Neural progenitor cell (in vitro differentiated cells): ENCODE measurements at regions not wholly inside any gene's neighbourhood (a gene's known extent, or its start where the extent isn't known, plus 50 kb on each side); places are given as distances from the start of the nearest gene placed in this dataset.

Experiments
- DNase-seq: peaks from one replicate; pipeline ENCODE4 v3.0.0-alpha.2; 2016; ENCODE audit warnings: low spot score
- H2AFZ ChIP-seq: fragments of 200-600 bp; sonication (generic); replicated peaks from 2 replicates; pipeline ENCODE4 v1.6.1; 2016; ENCODE audit warnings: antibody characterized with exemption
- H3F3A ChIP-seq: fragments of 200-600 bp; sonication (generic); 2 replicates; pipeline ENCODE4 v1.6.1; 2016; ENCODE audit warnings: antibody characterized with exemption, low read depth
- H3K27ac ChIP-seq: fragments of 200-600 bp; sonication (generic); 2 replicates; pipeline ENCODE4 v1.5.1; 2016; ENCODE audit warnings: mild to moderate bottlenecking
- H3K27me3 ChIP-seq: fragments of 200-600 bp; sonication (generic); 2 replicates; pipeline ENCODE4 v1.6.1; 2016; ENCODE audit warnings: mild to moderate bottlenecking, moderate library complexity
- H3K36me3 ChIP-seq: fragments of 200-600 bp; sonication (generic); 2 replicates; pipeline ENCODE4 v1.5.1; 2016
- H3K4me1 ChIP-seq: fragments of 200-600 bp; sonication (generic); 2 replicates; pipeline ENCODE4 v1.6.1; 2016; ENCODE audit warnings: mixed run types
- H3K4me2 ChIP-seq: fragments of 200-600 bp; sonication (generic); 2 replicates; pipeline ENCODE4 v1.6.1; 2016
- H3K4me3 ChIP-seq: fragments of 200-600 bp; sonication (generic); 2 replicates; pipeline ENCODE4 v1.5.1; 2016
- H3K79me2 ChIP-seq: fragments of 200-600 bp; sonication (generic); 2 replicates; pipeline ENCODE4 v1.6.1; 2016; ENCODE audit warnings: low read depth
- H3K9ac ChIP-seq: fragments of 200-600 bp; sonication (generic); 2 replicates; pipeline ENCODE4 v1.6.1; 2016
- H3K9me3 ChIP-seq: fragments of 200-600 bp; sonication (generic); 2 replicates; pipeline ENCODE4 v1.5.1; 2016; ENCODE audit warnings: low read depth
- H4K20me1 ChIP-seq: fragments of 200-600 bp; sonication (generic); 2 replicates; pipeline ENCODE4 v1.6.1; 2016; ENCODE audit warnings: low read depth
- H3K27ac Mint-ChIP-seq: 3 replicates; pipeline ENCODE4 v1.8.0; 2021; ENCODE audit warnings: mixed read lengths
- H3K27me3 Mint-ChIP-seq: 2 replicates; pipeline ENCODE4 v1.8.0; 2022; ENCODE audit warnings: low read depth, mild to moderate bottlenecking, inconsistent platforms, moderate library complexity, mixed read lengths; ENCODE audit not compliant: insufficient read depth
- H3K36me3 Mint-ChIP-seq: 3 replicates; pipeline ENCODE4 v1.8.0; 2021; ENCODE audit warnings: mixed read lengths
- H3K4me1 Mint-ChIP-seq: 3 replicates; pipeline ENCODE4 v1.8.0; 2021; ENCODE audit warnings: mixed read lengths
- H3K4me3 Mint-ChIP-seq: 3 replicates; pipeline ENCODE4 v1.8.0; 2021; ENCODE audit warnings: mild to moderate bottlenecking, moderate library complexity, mixed read lengths
- H3K9me3 Mint-ChIP-seq: 3 replicates; pipeline ENCODE4 v1.8.0; 2020; ENCODE audit warnings: mixed read lengths
- EZH2 ChIP-seq: fragments of 200-600 bp; sonication (generic); IDR thresholded peaks from 2 replicates; pipeline ENCODE4 v1.6.1; 2017; ENCODE audit warnings: antibody characterized with exemption, mild to moderate bottlenecking, moderate library complexity
- EZH2phosphoT487 ChIP-seq: fragments of 200-600 bp; sonication (generic); IDR thresholded peaks from 2 replicates; pipeline ENCODE4 v1.6.1; 2017; ENCODE audit warnings: antibody characterized with exemption
- TF ChIP-seq, protein P1 (sequence below): fragments of 200-600 bp; sonication (generic); IDR thresholded peaks from 2 replicates; pipeline ENCODE4 v1.5.1; 2017; ENCODE audit warnings: antibody characterized with exemption, mild to moderate bottlenecking

DNA sequence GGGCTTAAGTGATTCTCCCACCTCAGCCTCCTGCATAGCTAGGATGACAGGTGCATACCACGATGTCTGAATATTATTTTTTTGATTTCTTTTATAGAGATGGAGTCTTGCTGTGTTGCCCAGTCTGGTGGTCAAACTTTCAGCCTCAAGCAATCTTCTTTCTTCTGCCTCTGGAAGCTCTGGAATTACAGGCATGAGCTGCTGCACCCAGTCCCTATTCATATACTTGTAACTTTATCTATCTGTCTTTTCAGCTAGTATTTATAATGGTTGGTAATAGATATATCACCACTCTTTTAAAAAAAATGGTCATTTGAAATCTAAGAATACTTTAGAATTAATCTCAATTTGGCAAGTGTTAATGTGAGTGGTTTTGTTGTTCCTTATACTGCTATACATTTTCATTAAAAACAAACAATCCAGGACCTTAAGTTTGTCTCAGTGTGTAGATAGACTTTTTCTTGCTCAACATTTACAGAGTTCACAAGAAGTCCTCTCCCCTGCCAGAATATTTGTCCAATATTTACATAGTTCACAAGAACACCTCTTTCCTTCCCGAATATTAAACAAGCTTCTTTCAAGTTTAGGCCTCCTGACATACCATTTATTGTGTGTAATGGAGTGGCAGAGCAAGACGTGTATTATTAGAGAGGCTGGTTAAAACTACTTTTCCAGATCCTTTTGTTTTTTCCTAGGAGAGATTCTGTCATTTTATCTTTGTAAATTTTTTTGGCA, 1197.4 kb upstream of the ADGRL3 start:
- no peaks in the 10 kb centered on the region for H3K36me3 ChIP-seq
- H3K27ac ChIP-seq = no peak overlapping the region
- no peak overlapping the region for H3K4me2 ChIP-seq
- no peaks in the 10 kb centered on the region for H4K20me1 ChIP-seq
- Mint-ChIP-seq H3K36me3 (no peaks in the 10 kb centered on the region), H3K9me3 (peaks cover 4% of the 10 kb centered on the region), H3K27ac (no peak overlapping the region), H3K27me3 (no peaks in the 10 kb centered on the region), H3K4me3 (no peak overlapping the region), H3K4me1 (no peaks in the 10 kb centered on the region)
- TF ChIP-seq EZH2phosphoT487 (no peak), EZH2 (no peak)
- TF ChIP-seq, protein P1, sequence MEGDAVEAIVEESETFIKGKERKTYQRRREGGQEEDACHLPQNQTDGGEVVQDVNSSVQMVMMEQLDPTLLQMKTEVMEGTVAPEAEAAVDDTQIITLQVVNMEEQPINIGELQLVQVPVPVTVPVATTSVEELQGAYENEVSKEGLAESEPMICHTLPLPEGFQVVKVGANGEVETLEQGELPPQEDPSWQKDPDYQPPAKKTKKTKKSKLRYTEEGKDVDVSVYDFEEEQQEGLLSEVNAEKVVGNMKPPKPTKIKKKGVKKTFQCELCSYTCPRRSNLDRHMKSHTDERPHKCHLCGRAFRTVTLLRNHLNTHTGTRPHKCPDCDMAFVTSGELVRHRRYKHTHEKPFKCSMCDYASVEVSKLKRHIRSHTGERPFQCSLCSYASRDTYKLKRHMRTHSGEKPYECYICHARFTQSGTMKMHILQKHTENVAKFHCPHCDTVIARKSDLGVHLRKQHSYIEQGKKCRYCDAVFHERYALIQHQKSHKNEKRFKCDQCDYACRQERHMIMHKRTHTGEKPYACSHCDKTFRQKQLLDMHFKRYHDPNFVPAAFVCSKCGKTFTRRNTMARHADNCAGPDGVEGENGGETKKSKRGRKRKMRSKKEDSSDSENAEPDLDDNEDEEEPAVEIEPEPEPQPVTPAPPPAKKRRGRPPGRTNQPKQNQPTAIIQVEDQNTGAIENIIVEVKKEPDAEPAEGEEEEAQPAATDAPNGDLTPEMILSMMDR = no peak
- no peaks in the 10 kb centered on the region for H3K79me2 ChIP-seq
- H3K27me3 ChIP-seq = no peaks in the 10 kb centered on the region
- H3K9ac ChIP-seq = no peak overlapping the region
- no peaks in the 10 kb centered on the region for H3F3A ChIP-seq
- peaks cover 2% of the 10 kb centered on the region for H3K9me3 ChIP-seq
- no peaks in the 10 kb centered on the region for H3K4me1 ChIP-seq
- H2AFZ ChIP-seq = no peak overlapping the region
- DNase-seq = no peak
- no peak overlapping the region for H3K4me3 ChIP-seq

DNA sequence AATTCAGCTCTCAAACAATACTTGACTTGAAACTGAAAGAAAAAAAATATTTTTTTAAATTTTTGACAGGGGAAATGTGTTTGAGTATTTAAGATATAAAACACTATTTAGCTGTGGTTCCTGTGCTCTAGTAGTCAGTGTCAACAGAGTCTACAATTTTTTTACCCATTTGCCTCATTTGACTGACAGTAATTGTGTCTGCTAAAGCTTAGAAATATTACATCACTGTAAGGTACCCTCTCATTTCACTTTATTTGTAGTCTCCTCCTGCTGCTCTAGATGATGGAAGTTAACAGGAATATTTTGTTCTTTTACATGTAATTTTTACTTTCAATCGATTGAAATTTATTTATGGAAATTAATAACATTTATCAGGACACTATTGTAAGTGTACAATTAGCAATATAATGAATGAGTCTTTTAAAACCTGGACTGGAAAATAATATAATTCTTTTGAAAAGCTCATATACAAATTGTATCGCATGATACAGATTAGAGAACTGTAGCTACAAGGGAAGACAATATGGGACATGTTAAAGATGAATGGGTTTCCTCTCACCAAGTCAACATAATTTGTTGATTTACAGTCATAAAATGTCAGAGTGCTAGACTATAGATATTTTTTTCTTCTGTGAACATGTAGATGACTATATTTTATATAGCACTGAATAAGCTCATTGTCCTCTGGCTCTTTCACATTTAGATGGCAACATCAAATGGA, 1186.5 kb upstream of the ADGRL3 start:
- H3K27me3 ChIP-seq = no peaks in the 10 kb centered on the region
- H3K36me3 Mint-ChIP-seq = no peaks in the 10 kb centered on the region
- H3K4me2 ChIP-seq = no peak overlapping the region
- H3K4me1 ChIP-seq = no peaks in the 10 kb centered on the region
- no peak for DNase-seq
- H3K9ac ChIP-seq = no peak overlapping the region
- H3K4me3 Mint-ChIP-seq = no peak overlapping the region
- no peaks in the 10 kb centered on the region for H3F3A ChIP-seq
- H4K20me1 ChIP-seq = no peaks in the 10 kb centered on the region
- no peak overlapping the region for H3K27ac Mint-ChIP-seq
- no peak overlapping the region for H2AFZ ChIP-seq
- H3K27me3 Mint-ChIP-seq = no peaks in the 10 kb centered on the region
- no peaks in the 10 kb centered on the region for H3K9me3 ChIP-seq
- H3K4me3 ChIP-seq = no peak overlapping the region
- H3K4me1 Mint-ChIP-seq = no peaks in the 10 kb centered on the region
- H3K36me3 ChIP-seq = no peaks in the 10 kb centered on the region
- no peak overlapping the region for H3K27ac ChIP-seq
- H3K9me3 Mint-ChIP-seq = no peaks in the 10 kb centered on the region
- no peak for TF ChIP-seq EZH2
- TF ChIP-seq, protein P1 = no peak
- no peaks in the 10 kb centered on the region for H3K79me2 ChIP-seq

GRCh38 chr4:60016971-60017370, 1183.2 kb upstream of the ADGRL3 start:
- H3K4me3 Mint-ChIP-seq = no peak overlapping the region

More at GRCh38 chr4:60016971-60017370, 1183.2 kb upstream of the ADGRL3 start:
- no peaks in the 10 kb centered on the region for H3K36me3 Mint-ChIP-seq
- Histone ChIP-seq H3K36me3 (no peaks in the 10 kb centered on the region), H3K4me3 (no peak overlapping the region), H3K27ac (no peak overlapping the region), H3K9ac (no peak overlapping the region), H3K79me2 (no peaks in the 10 kb centered on the region), H3K4me1 (no peaks in the 10 kb centered on the region), H3K9me3 (no peaks in the 10 kb centered on the region), H3K27me3 (no peaks in the 10 kb centered on the region), H3F3A (no peaks in the 10 kb centered on the region), H4K20me1 (no peaks in the 10 kb centered on the region), H2AFZ (no peak overlapping the region), H3K4me2 (no peak overlapping the region)
- H3K4me1 Mint-ChIP-seq = peaks cover 7% of the 10 kb centered on the region
- TF ChIP-seq EZH2phosphoT487 (no peak), EZH2 (no peak)
- TF ChIP-seq, protein P1 = no peak
- no peaks in the 10 kb centered on the region for H3K27me3 Mint-ChIP-seq
- DNase-seq = no peak
- H3K9me3 Mint-ChIP-seq = no peaks in the 10 kb centered on the region
- no peak overlapping the region for H3K27ac Mint-ChIP-seq
